NCI-H2196 treated with DMSO at 0.1 percent for 48 hours (cell line): ENCODE measurements at regions not wholly inside any gene's neighbourhood (a gene's known extent, or its start where the extent isn't known, plus 50 kb on each side); places are given as distances from the start of the nearest gene placed in this dataset.

Experiments
- DNase-seq: peaks from one replicate; lab custom pipeline; 2025; ENCODE audit not compliant: unreplicated experiment; lab: John Stamatoyannopoulos, UW

DNA sequence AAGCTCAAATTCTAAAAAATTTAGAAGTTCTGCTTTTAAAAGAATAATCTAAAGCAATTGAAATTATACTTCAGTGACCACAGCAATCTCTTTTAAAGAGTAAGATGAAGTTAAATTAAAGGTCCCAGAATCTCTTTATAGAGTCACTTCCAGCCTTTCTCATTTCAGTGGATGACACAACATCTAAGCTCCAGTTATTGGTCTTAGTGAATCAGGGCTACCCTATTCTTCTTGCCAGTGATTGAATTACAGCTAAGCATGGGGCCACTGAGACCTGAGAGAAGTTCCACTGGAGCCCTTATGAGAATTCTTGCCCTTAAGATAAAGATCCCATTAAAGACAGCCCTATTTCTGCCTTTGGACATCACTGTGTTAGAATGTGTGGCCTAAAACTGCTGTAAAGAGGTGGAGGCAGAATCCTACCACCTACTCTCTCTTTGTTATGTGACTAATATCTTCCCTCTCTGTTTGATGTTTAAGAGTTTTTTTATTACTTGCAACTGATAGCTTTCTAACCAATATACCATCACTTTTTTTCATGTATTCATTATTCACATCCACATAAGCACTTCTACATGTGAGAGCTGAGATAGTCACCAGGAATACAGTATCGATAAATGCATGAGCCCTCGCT lies 128.6 kb downstream of the UNC5CL start:
- no peak for DNase-seq

DNA sequence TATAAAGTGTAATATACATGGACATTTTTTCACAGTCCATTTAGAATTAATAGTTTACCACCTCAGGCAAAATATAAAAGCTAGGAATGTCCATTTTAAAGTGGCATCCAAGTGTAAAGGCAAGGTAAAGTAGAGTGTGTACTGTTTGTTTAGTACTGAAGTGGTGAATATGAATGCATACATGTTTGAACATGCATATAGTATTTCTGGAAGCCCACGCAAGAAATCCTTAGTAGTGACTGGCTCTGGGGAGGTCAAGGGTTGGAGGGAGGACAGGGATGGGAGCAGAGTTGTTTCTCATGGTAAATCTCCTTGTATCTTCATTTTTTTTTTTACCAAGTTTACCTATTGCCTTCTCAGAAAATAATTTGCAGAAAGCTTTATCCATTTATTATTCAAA lies 129.2 kb downstream of the UNC5CL start:
- no peak for DNase-seq

DNA sequence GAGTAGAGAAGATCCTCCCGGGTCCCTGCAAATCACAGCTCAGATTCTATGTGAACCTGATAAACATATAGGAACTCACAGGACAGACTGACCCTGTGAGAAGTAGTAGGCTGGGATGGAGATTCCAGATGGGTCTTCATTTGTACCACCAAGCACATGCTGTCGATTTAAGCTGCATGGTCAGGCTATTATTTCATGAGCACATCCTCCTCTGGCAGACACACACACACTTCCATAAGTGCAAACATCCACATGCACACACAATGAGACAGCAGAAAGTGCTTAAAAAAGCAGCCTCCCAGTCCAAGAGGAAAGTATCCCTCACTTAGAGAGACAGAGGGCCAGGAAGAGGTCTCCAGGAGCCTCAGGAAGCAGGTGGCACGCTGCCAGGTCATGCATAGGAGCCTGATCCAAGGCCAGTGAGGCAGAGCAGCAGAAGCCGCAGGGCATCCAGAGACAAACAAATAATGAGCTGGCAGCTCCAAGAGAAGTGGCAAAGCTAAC lies 131.8 kb downstream of the UNC5CL start:
- DNase-seq: peak; percentile 83

DNA sequence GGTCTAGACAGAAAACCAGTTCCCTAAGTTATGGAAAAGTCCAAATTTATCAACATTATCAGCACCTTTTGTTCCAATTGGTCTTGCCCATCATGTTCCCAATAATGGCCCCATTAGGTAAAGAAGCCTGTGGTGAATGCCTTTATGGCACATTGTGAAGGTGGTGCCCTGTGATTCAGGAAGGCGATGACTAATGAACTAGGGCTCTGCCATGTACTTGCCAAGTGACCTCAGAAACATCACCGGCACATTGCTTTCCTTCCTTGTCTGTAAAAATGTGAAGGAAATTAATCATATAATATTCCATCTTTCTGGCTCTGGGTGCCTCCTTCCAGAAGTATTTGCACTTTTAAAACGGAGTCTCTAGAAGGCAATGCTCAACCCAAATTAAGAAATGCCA lies 132.3 kb downstream of the UNC5CL start:
- no peak for DNase-seq

DNA sequence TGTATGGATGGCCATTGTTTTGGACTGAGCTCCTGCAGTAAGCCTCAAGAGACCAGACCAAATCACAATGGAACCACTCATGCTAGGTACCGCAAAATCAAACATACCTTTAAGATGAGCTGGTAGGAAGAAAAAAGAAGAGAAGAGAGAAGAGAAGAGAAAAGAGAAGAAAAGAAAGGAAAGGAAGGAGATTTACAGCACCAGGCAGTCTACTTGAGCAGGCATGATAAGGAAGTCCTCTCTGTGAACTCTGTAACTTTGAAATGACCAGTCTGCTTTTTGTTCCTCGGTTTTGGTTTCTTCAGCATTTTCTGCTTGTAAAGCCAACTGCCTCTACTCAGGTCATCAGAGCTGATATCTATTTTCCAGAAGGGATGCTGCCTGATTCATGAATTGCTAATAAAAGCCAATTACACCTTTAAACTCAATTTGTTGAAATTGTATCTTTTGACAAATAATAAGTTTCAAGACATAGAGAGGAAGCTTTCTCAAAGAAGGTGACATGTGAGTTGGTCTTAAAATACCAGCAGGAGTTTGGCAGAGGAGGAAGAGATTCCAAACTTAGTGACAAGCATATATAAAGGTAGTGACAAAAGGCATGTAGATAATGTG lies 134.3 kb downstream of the UNC5CL start:
- DNase-seq: no peak

DNA sequence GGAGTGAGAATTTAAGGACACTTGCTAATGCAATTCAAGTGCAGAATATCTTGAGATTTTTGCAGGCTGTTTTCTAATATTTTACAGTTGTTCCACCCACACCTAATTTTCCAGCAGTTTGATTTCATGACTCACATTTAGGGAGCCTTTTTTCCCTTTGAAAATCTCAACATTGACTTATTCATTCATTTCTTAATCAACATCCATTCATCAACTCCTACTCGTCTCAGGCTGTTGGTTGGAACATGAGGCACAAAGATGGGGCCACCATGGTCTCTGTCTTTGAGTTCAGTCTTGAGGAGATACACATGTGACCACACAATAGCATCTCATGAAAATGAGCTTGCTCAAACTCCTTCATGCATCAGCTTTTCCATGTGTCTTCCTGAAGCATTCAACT lies 135.6 kb downstream of the UNC5CL start:
- DNase-seq: no peak

DNA sequence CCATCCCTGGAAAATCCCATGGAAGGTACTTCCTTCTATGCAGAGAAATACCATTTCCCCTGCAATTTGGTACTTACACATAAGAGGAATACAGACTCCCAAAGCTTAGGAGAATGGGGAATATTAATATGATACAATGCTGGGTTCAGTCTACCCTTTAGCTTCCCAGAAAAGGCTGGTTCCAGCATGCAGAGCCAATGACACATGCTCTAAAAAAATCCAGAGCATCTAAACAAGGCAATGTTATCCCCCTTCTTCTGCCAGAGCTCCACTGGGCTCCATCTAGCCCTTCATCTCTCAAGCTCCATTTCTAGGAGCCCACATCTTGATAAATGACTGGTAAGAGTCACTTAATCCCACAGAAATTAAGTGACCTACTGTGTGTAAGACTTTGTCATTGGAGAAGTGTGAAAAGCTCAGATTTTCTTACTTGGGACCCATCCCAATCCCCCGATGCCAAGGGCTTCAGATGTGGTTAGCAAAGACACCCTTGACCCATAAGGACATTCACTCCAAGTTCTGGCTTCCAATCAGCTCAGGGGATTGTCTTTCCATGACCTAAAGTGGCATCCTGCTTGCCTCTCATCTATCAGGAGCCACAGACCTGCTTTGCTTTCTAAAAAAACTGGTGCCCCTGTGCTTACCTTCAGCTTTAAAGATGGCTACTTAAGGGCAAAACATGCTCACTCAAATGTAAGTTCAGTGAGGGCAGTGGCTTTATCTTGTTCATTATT lies 137.5 kb downstream of the UNC5CL start:
- DNase-seq: no peak

DNA sequence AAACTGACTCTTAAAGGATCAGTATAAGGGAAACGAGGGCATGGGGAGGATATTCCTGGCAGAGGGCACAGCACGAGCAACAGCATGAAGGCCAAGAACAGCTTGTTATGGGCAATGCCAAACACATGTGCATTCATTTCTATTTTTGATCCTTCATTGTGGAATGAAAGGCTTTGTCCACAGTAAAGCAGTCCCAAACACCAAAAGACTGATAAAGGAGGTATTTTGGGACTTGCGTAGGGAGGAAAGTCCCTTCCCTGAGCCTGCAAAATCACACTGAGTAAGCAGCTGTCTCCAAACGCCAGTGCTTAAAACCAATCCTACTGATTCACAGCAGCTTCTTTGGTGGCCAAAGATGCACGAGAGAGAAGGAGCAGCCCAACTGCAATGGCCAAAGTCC lies 138.2 kb downstream of the UNC5CL start:
- no peak for DNase-seq

DNA sequence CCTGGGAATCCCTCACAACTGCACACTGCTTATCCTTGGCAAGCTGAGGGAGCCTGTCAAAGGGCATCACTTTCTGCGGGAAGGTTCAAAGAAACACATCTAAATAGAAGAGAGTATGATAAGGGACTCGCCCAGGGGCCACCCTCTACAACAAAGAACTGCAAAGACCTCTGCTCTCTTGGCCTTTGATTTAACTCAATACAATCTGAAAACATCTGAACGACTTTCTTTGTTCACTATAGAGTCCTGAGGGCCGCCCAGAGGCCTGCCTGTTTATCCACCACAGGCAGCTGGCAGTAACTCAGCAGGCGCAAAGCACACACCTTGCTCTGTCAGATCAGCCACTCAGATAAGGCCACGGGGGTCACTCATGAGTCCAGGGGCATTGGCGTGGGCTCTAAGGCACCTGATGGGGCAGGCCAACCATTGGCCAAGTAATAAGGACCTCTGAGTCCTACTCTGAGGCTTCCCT lies 139.3 kb downstream of the UNC5CL start:
- peak; percentile 4 for DNase-seq

DNA sequence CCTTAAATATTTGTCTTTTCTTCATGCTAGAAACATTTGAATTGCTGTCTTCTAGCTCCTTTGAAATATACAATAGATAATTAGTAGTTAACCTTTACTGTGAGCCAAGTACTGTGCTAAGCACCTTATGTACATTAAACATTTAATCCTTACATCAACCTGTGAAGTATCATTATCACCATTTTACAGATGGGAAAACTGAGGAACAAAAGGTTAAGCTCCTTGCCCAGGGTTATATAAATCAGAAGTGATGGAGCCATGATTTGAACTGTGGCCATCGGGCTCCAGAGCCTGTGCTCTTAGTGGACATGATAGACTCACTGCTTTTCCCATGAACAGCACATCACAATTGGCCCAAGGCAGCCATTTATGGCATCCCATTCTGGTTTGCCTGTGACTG lies 140.9 kb downstream of the UNC5CL start:
- no peak for DNase-seq

DNA sequence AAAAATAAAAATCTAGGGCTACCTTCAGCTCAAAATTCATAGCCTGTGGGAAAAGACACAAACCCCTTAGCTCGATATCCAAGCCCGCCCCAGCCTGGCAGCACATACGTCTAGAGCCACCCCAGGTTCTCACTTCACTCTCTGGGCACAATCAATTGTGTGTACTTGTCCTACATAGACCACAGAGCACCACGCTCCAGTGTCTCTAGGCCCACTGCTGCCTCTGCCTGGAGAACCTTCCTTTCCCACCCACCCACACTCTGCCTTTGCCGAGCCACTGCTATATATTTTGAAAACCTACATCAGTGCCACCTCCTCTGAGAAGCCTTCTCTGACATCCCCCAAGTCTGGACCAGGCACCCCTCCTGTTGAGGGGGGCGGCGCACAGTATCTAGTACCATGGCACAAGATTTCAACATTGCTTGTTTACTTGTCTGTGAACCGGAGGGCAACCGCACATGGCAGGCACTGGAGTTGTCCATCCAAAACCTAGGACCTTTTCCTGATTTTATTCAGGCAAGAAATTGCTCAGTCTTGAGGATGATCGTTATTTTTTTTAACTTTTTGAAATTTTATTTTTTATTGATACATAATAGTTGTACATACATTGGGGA lies 141.5 kb downstream of the UNC5CL start:
- DNase-seq: no peak

DNA sequence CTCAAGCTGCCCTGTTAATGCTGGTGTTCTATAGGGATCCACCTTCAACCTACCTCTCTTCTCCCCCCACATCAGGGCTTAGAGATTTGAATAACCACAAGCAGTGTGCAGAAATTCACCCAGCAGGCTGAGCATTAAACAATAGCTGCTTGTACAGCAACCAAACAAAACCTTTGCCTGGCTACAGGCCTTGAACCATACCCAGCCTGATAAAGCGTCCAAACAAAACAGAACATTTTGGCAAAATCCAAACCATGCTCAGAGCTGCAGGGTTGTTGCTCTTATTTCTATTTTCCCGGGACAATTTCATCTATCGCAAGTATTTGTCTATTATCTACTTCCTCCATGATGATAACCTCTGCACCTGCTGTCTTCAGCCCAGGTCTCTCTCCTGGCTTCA lies 142.3 kb downstream of the UNC5CL start:
- no peak for DNase-seq

DNA sequence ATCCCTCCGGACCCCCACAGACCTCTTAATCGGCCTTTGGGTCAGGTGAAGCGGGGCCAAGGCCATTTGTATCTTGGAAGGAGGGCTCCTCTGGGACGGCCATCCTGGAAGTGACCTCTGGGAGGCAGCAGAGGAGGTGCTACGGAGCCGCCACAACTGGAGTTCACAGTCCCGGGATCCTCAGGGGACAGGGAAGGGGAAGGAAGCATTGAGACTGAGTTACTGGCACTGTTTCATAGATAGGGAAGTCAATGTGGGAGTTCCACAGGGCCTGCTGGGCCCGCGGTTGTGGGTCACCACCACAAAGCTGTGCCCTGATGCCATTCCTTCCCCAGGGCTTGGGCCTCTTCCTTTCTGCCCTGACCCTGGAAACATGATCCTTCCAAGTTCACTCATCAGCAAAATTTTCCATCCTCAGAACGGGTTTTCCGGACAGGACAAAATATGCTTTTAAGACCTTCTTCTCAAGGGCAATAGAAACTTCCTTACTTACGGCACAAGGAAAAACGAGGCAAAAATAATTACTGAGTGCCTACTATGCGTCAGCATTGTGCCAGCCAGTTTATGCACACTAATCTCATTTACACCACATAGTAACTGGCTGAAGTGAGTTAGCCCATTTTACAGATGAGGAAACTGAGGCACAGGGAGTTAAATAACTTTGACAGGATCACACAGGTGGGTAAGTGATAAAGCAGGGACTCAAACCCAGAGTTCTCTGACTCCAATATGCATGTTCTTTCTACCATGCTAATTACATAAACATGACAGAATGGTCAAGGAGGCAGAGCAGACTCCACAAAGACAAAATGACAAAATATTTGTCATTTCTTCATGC lies 143.8 kb downstream of the UNC5CL start:
- no peak for DNase-seq

DNA sequence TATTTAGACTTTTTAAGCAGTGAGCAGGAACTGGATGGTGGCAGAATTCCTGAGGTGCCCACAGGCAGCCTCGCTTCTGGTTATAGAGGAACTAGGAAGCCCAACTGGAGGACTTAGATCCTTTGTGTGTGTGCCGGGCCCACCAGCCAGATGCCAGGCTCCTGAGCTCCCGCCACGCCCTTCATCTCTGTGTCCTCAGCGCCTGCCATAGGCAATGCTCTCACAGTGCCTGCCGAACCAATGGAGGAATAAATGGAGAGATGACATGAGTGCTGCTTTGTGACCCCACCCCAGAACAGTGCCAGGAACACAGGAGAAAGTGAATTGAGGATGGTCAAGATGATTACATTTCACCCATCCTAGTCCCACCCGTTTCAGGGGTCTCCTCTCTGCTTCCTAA lies 146.0 kb downstream of the UNC5CL start:
- DNase-seq: no peak

DNA sequence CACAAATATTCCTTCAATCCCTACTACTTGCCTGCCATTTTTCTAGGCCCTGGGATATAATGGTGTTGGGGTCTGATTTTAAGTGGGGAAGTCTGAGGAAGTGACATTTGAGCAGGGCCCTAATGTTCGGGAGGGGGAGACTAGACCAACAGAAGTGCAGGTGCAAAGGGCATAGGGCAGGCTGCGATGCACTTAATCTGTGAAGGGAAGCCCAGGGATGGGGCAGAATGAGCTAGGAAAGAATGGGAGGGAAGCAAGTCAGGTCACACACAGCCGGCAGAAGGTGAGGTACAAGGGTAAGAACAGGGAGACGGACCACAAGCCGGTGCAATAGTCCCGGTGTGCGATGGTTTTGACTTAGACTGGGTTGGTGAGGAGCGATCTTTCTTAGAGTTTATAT lies 146.8 kb downstream of the UNC5CL start:
- DNase-seq: no peak

DNA sequence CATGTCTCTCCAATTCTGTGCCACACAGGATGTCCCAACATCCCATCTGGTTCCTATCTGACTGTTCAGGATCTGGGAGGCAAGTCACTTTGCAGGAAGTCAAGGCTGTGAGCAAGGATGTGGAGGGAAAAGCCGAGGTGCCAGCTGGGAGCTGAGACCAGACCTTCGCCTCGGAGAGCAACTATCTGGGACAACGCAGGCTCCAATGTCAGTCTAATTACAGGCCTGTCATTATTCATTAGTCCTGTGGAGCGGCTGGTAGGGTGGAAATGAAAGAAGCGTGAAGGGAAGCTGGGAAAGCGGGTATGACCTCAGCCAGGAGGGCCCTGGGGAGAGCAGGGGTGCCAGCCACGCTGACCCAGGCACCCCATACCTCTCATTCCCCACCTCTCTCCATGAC lies 147.3 kb downstream of the UNC5CL start:
- no peak for DNase-seq

DNA sequence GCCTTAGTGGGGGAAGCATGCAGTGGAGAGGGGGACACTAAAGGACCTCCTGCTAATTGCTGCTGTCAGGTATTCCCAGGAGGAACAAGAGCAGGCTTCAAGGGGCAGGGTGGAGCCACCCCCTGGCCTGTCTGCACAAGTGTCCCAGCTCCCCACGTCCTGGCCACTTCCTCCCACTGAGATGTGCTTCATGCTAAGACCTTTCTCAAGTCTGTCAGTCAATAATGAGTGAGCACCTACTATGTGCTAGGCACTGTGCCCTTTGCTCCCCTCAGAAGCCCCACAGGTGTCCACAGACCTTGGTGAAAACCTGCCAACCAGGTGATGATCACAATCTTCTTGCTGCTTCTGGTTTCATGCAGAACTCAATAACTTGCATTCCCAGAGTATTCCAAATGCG lies 147.9 kb downstream of the UNC5CL start:
- DNase-seq: no peak

DNA sequence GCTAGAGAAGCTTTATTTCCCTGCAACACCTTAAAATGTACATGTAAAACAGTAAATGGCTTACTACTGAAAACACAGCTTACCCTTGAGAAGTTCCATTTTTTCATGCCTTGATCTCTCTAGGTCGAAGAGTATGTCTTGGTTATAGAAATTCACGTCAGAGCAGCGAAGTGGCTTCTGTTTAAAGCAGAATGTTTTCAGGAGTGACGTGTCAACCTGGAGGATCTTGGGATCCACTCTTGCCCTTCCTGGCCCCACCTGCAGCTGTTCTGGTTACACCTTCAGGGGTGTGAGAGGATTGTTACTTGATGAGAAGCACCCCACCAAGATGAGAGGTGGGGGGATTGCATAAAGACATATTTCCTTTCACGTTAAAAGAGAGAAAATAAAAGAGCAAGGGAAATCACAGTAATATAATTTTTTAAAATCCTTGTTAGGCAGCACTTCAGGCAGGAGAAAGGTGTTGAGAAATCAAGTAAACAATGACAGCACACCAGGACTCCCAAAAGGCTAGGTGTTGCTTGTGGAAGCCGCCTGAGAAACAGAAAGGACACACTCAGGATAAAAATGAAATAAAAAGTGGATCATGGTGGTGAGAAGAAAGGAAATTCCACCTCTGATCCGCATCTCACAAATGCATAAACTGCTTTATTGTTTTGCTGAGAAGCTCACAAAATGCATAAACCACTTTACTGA lies 149.7 kb downstream of the UNC5CL start:
- DNase-seq: no peak

DNA sequence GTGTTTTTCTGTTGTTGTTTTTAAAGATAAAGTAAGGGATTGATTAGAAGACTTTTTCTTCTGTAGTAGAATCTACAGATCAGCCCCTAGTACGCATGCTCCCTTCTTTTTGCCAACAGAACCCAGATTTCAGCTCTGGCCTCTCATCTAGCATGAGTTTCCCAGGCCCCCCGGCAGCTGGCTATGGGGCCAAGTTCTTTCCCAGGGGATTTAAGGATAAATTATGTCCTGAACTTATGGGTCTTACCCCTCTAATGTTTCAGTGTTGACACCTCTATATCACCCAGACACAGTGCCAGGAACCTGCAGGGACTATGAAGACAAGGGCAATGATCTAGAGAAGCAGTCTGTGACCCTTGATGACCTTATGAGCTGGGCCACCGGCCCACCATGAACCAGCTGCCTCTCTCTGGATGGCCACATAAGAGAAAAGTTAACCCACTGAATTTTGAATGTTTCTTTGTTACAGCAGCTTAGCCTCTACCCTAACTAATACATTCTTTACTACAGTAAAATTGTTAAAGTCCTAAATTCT lies 150.5 kb downstream of the UNC5CL start:
- no peak for DNase-seq

DNA sequence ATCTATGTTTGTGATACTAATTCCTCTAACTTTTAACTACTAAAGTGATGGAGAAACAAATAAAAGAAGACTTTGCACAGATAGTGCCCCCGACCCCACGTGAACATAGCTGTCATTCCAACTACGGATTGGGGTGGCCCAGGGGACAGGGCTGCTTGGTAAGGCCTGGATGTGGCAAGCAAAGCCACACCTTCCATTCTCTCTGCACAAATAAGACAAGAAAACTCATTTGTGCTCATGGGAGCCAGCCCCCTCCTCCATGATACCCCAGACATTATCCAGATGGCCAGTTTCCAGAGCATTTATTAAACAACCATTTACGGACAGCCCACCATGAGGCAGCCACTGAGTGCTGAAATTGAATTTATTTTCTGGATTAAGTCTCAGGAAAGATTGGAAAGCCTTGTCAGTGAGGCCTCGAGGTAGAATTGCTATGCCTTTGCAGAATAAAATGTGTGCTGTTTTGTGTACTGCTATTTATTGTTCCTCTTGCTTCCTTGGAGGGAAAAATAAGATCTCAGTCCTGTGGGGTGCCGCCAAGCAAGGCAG lies 151.2 kb downstream of the UNC5CL start:
- no peak for DNase-seq
